HepG2 (cell line): ENCODE measurements at regions not wholly inside any gene's neighbourhood (a gene's known extent, or its start where the extent isn't known, plus 50 kb on each side); places are given as distances from the start of the nearest gene placed in this dataset.

Experiments used
- ATAC-seq: fragments of 200-7000 bp; cut with Tn5 transposase; 3 replicates; pipeline ENCODE4 v1.9.1; 2020; ENCODE audit warnings: mild to moderate bottlenecking, moderate library complexity
- BruUV-seq: library from RNA; stranded (reverse); fragments of 400-500 nt; replicated peaks from 2 replicates; lab custom pipeline; 2021; lab: Mats Ljungman, UMichigan
- CTCF ChIA-PET: fragments of 300-600 bp; formaldehyde crosslinking; extraction: SDS; loops from one replicate; lab custom pipeline; 2021; ENCODE audit warnings: low total read pairs, inconsistent platforms, low intra/inter-chr PET ratio; lab: Yijun Ruan, JAX
- POLR2A ChIA-PET: fragments of 350-600 bp; sonication (Branson Sonifier 250); formaldehyde crosslinking; loops from one replicate; lab custom pipeline; 2020; ENCODE audit warnings: antibody characterized with exemption, inconsistent platforms; lab: Yijun Ruan, JAX
- DNase-seq: peaks from one replicate; pipeline ENCODE4 v3.0.0-alpha.2; 2015; ENCODE audit warnings: low spot score
- FAIRE-seq: peaks from 3 replicates; lab custom pipeline; 2011; peaks lifted over from hg19 to GRCh38; lab: Jason Lieb, UNC
- H2AFZ ChIP-seq: one replicate; pipeline ENCODE4 v1.6.1; 2011; ENCODE audit warnings: low read length, inconsistent platforms
- H3K27ac ChIP-seq: fragments of 300-600 bp; 3 replicates; pipeline ENCODE4 v1.8.0; 2011; ENCODE audit warnings: mixed run types, mild to moderate bottlenecking, mixed read lengths, low read length, inconsistent platforms; ENCODE audit not compliant: insufficient read depth; ENCODE audit errors: extremely low read length
- H3K27me3 ChIP-seq, 2 experiments: fragments of 200-600 bp in 1 of 2; 2 replicates in 1 of 2; 3 replicates in 1 of 2; pipeline versions ENCODE4 v1.6.0 to v1.8.0; 2011; ENCODE audit warnings: low read length in 2 of 2, mild to moderate bottlenecking in 2 of 2, moderate library complexity in 2 of 2, inconsistent platforms in 1 of 2; ENCODE audit not compliant: insufficient read depth in 2 of 2, control insufficient read depth in 1 of 2
- H3K36me3 ChIP-seq, 2 experiments: fragments of 200-600 bp in 1 of 2; replicated peaks in 1 of 2; 2 replicates in 1 of 2; 3 replicates in 1 of 2; pipeline versions ENCODE4 v1.5.1 to v1.8.0; 2011; ENCODE audit warnings: low read length in 2 of 2, inconsistent platforms in 1 of 2; ENCODE audit not compliant: insufficient read depth in 2 of 2, control insufficient read depth in 1 of 2
- H3K4me1 ChIP-seq: 2 replicates; pipeline ENCODE4 v1.5.1; 2012; ENCODE audit warnings: low read length, inconsistent platforms; ENCODE audit not compliant: insufficient read depth
- H3K4me2 ChIP-seq: 2 replicates; pipeline ENCODE4 v1.6.0; 2011; ENCODE audit warnings: low read depth, low read length, inconsistent platforms
- H3K4me3 ChIP-seq, 3 experiments: fragments of 200-600 bp in 1 of 3; sonication (generic), shearing (Covaris generic) in 1 of 3; replicated peaks in 1 of 3; 2 replicates each; pipeline ENCODE4 v1.5.1; 2011 to 2016; ENCODE audit warnings: low read length in 3 of 3, inconsistent platforms in 2 of 3, low read depth in 2 of 3, mild to moderate bottlenecking in 2 of 3, control low read depth in 1 of 3, mixed read lengths in 1 of 3; ENCODE audit not compliant: insufficient read depth in 1 of 3
- H3K79me2 ChIP-seq: one replicate; pipeline ENCODE4 v1.6.1; 2011; ENCODE audit warnings: low read length, inconsistent platforms; ENCODE audit not compliant: insufficient read depth
- H3K9ac ChIP-seq: 2 replicates; pipeline ENCODE4 v1.6.0; 2011; ENCODE audit warnings: mild to moderate bottlenecking, low read depth, low read length, inconsistent platforms; ENCODE audit not compliant: insufficient read depth
- H3K9me3 ChIP-seq: 2 replicates; pipeline ENCODE4 v1.5.1; 2012; ENCODE audit warnings: mild to moderate bottlenecking, low read length
- H4K20me1 ChIP-seq: 2 replicates; pipeline ENCODE4 v1.6.0; 2011; ENCODE audit warnings: inconsistent platforms, mild to moderate bottlenecking, low read length, moderate library complexity; ENCODE audit not compliant: insufficient read depth
- CCAR2 ChIP-seq: fragments of 200-400 bp; formaldehyde crosslinking; optimal IDR thresholded peaks from 2 replicates; pipeline ENCODE3; 2018; ENCODE audit warnings: low read depth, mild to moderate bottlenecking, low read length, moderate library complexity
- CERS6 ChIP-seq: sonication (generic); formaldehyde crosslinking; IDR thresholded peaks from 2 replicates; pipeline ENCODE4 v1.5.0; 2020; ENCODE audit warnings: missing genetic modification reagents
- FOXO4 ChIP-seq: sonication (generic); formaldehyde crosslinking; conservative IDR thresholded peaks from 2 replicates; pipeline ENCODE4 v1.8.1; 2023; ENCODE audit warnings: missing genetic modification reagents
- PAX8 ChIP-seq: sonication (generic); formaldehyde crosslinking; IDR thresholded peaks from 2 replicates; pipeline ENCODE4 v1.8.0; 2022; ENCODE audit warnings: mild to moderate bottlenecking, missing genetic modification reagents, borderline replicate concordance
- TARDBP ChIP-seq: sonication (generic); formaldehyde crosslinking; IDR thresholded peaks from 2 replicates; pipeline ENCODE4 v1.8.0; 2022; ENCODE audit warnings: mild to moderate bottlenecking, missing genetic modification reagents
- THAP11 ChIP-seq: IDR thresholded peaks from 2 replicates; pipeline ENCODE4 v1.6.1; 2016; ENCODE audit warnings: missing biosample characterization, missing genetic modification reagents
- TRIM22 ChIP-seq: fragments of 450-650 bp; IDR thresholded peaks from 2 replicates; pipeline ENCODE4 v1.6.1; 2017
- WGBS: methylation state at CpG from one replicate; pipeline ENCODE4 v1.1.6; 2017; ENCODE audit warnings: low lambda C conversion rate; 5-methylcytosine and 5-hydroxymethylcytosine counted together
- in situ Hi-C: cut with HindIII; loops from 2 replicates; pipeline ENCODE4 v1.10.0; 2017; ENCODE audit warnings: low pct_unique_long_range_greater_than_20kb; ENCODE audit not compliant: extremely low pct_ligation_motif_present
- intact Hi-C: fragments of 100-400 bp; cut with micrococcal nuclease; formaldehyde crosslinking; loops from one replicate; pipeline ENCODE4 v1.10.0; 2022; ENCODE audit not compliant: unreplicated experiment

- in situ Hi-C loops, result no loop called here
- no peak for DNase-seq
- H3K4me2 ChIP-seq, result no peak overlapping the region
- POLR2A ChIA-PET, result no interaction called here
- peaks cover 57% of the 10 kb centered on the region for H3K9me3 ChIP-seq
- no peak overlapping the region for H3K4me3 ChIP-seq
- intact Hi-C loops, result no loop called here
- H3K9ac ChIP-seq, result no peak overlapping the region
- FAIRE-seq, result no peak
- H3K27me3 ChIP-seq, result no peaks in the 10 kb centered on the region
- H3K27ac ChIP-seq, result no peak overlapping the region
- 2% methylated on average over 3 of the region's 3 CpGs for WGBS
- ATAC-seq, result no peak
- H3K4me1 ChIP-seq, result no peaks in the 10 kb centered on the region
- BruUV-seq, result no TSS peak
- H4K20me1 ChIP-seq, result no peaks in the 10 kb centered on the region
- CTCF ChIA-PET, result no interaction called here
- H2AFZ ChIP-seq, result no peak overlapping the region
- TF ChIP-seq PAX8 (CRISPR knock-in tag), result no peak
- no peak for TF ChIP-seq CERS6 (CRISPR knock-in tag)
- no peak for TF ChIP-seq TRIM22
- no peak for TF ChIP-seq FOXO4 (CRISPR knock-in tag)
- no peak for TF ChIP-seq CCAR2
- no peak for TF ChIP-seq THAP11
- TF ChIP-seq TARDBP, result no peak
- no peaks in the 10 kb centered on the region for H3K36me3 ChIP-seq
- no peaks in the 10 kb centered on the region for H3K79me2 ChIP-seq
Observed at GRCh38 chr4:33485111-33485510, 2759.2 kb downstream of the ARAP2 start.
